SK-N-SH treated with all-trans-retinoic acid at 6 μM for 48 hours (cell line): ENCODE measurements at regions not wholly inside any gene's neighbourhood (a gene's known extent, or its start where the extent isn't known, plus 50 kb on each side); places are given as distances from the start of the nearest gene placed in this dataset.

ENCODE experiments used
- ATAC-seq: fragments of 200-7000 bp; cut with Tn5 transposase; 3 replicates; pipeline ENCODE4 v1.9.1; 2020; ENCODE audit warnings: mild to moderate bottlenecking, moderate library complexity
- ARNTL ChIP-seq: fragments of 450-650 bp; formaldehyde crosslinking; IDR thresholded peaks from 2 replicates; pipeline ENCODE4 v1.5.0; 2020; ENCODE audit warnings: low read depth, mild to moderate bottlenecking, moderate library complexity, borderline replicate concordance
- BACH2 ChIP-seq: fragments of 250-450 bp; sonication (Bioruptor Pico); IDR thresholded peaks from 2 replicates; pipeline ENCODE4 v1.9.0; 2021; ENCODE audit warnings: mild to moderate bottlenecking, borderline replicate concordance
- CSDC2 ChIP-seq: fragments of 250-450 bp; sonication (Bioruptor Pico); IDR thresholded peaks from 2 replicates; pipeline ENCODE4 v1.5.0; 2020; ENCODE audit warnings: mild to moderate bottlenecking, moderate library complexity
- ESRRG ChIP-seq: fragments of 250-450 bp; sonication (Bioruptor Pico); IDR thresholded peaks from 2 replicates; pipeline ENCODE4 v1.6.1; 2021; ENCODE audit warnings: mild to moderate bottlenecking
- ISL1 ChIP-seq: fragments of 250-450 bp; sonication (Bioruptor Pico); IDR thresholded peaks from 2 replicates; pipeline ENCODE4 v2.1.2; 2022; ENCODE audit warnings: mild to moderate bottlenecking, moderate library complexity
- PATZ1 ChIP-seq: fragments of 250-450 bp; sonication (Bioruptor Pico); IDR thresholded peaks from 2 replicates; pipeline ENCODE4 v1.8.0; 2020; ENCODE audit warnings: mild to moderate bottlenecking, moderate library complexity, borderline replicate concordance
- PPARA ChIP-seq: fragments of 250-450 bp; sonication (Bioruptor Pico); IDR thresholded peaks from 2 replicates; pipeline ENCODE4 v1.5.0; 2020; ENCODE audit warnings: mild to moderate bottlenecking, borderline replicate concordance
- RARB ChIP-seq: fragments of 250-450 bp; sonication (Bioruptor Pico); IDR thresholded peaks from 2 replicates; pipeline ENCODE4 v1.8.0; 2021; ENCODE audit warnings: mild to moderate bottlenecking, moderate library complexity
- SNAI2 ChIP-seq: fragments of 250-450 bp; sonication (Bioruptor Pico); IDR thresholded peaks from 2 replicates; pipeline ENCODE4 v1.5.0; 2020; ENCODE audit warnings: mild to moderate bottlenecking, moderate library complexity
- TOX ChIP-seq: fragments of 250-450 bp; sonication (Bioruptor Pico); IDR thresholded peaks from 2 replicates; pipeline ENCODE4 v1.8.0; 2021; ENCODE audit warnings: mild to moderate bottlenecking, moderate library complexity, borderline replicate concordance
- TSHZ2 ChIP-seq: fragments of 250-450 bp; sonication (Bioruptor Pico); IDR thresholded peaks from 2 replicates; pipeline ENCODE4 v1.5.0; 2020; ENCODE audit warnings: mild to moderate bottlenecking, moderate library complexity
- ZC3H10 ChIP-seq: fragments of 250-450 bp; sonication (Bioruptor Pico); IDR thresholded peaks from 2 replicates; pipeline ENCODE4 v1.5.1; 2021; ENCODE audit warnings: mild to moderate bottlenecking, moderate library complexity
- ZFP3 ChIP-seq: fragments of 250-450 bp; sonication (Bioruptor Pico); IDR thresholded peaks from 2 replicates; pipeline ENCODE4 v1.5.0; 2020; ENCODE audit warnings: mild to moderate bottlenecking, moderate library complexity
- ZFP30 ChIP-seq: fragments of 450-650 bp; formaldehyde crosslinking; IDR thresholded peaks from 2 replicates; pipeline ENCODE4 v1.5.0; 2022; ENCODE audit warnings: mild to moderate bottlenecking, moderate library complexity
- ZNF70 ChIP-seq: fragments of 450-650 bp; formaldehyde crosslinking; IDR thresholded peaks from 2 replicates; pipeline ENCODE4 v1.5.0; 2020; ENCODE audit warnings: mild to moderate bottlenecking, moderate library complexity
- ZNF8 ChIP-seq: fragments of 450-650 bp; formaldehyde crosslinking; IDR thresholded peaks from 2 replicates; pipeline ENCODE4 v1.5.0; 2020; ENCODE audit warnings: mild to moderate bottlenecking, moderate library complexity
- TF ChIP-seq, protein P1 (sequence below): fragments of 250-450 bp; sonication (Bioruptor Pico); IDR thresholded peaks from 2 replicates; pipeline ENCODE4 v1.5.1; 2020; ENCODE audit warnings: low read depth, mild to moderate bottlenecking, moderate library complexity
- TF ChIP-seq, protein P2 (sequence below): fragments of 250-450 bp; sonication (Bioruptor Pico); IDR thresholded peaks from 2 replicates; pipeline ENCODE4 v1.5.1; 2021; ENCODE audit warnings: mild to moderate bottlenecking, moderate library complexity

DNA sequence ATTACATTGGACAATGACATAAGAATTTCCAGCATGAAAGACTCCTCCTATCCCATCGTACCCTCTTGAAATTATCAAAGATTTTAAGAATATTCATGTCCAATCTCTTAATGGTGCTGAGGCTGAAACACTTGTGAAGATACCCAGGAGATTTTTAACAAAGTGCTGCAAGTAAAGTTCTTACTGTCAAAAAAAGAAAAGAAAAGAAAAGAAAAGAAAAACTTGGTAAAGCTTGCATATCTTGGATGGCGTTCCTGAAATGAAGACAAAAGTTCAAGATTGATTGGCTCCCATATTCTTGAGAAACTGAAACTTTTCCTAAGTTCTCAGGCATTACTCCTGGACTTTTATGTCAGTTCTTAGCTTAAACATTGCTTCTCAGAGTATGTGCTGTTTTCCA lies 1010.5 kb upstream of the PIK3C3 start (continued):
- TF ChIP-seq ZFP30 (CRISPR knock-in tag) (no peak), ZFP3 (CRISPR knock-in tag) (no peak)

- TF ChIP-seq, protein P1, sequence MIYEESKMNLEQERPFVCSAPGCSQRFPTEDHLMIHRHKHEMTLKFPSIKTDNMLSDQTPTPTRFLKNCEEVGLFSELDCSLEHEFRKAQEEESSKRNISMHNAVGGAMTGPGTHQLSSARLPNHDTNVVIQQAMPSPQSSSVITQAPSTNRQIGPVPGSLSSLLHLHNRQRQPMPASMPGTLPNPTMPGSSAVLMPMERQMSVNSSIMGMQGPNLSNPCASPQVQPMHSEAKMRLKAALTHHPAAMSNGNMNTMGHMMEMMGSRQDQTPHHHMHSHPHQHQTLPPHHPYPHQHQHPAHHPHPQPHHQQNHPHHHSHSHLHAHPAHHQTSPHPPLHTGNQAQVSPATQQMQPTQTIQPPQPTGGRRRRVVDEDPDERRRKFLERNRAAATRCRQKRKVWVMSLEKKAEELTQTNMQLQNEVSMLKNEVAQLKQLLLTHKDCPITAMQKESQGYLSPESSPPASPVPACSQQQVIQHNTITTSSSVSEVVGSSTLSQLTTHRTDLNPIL (CRISPR knock-in tag): no peak
- TF ChIP-seq CSDC2: no peak
- TF ChIP-seq TSHZ2: no peak
- TF ChIP-seq RARB (CRISPR knock-in tag): no peak
- TF ChIP-seq, protein P2, sequence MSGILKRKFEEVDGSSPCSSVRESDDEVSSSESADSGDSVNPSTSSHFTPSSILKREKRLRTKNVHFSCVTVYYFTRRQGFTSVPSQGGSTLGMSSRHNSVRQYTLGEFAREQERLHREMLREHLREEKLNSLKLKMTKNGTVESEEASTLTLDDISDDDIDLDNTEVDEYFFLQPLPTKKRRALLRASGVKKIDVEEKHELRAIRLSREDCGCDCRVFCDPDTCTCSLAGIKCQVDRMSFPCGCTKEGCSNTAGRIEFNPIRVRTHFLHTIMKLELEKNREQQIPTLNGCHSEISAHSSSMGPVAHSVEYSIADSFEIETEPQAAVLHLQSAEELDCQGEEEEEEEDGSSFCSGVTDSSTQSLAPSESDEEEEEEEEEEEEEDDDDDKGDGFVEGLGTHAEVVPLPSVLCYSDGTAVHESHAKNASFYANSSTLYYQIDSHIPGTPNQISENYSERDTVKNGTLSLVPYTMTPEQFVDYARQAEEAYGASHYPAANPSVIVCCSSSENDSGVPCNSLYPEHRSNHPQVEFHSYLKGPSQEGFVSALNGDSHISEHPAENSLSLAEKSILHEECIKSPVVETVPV: no peak
- TF ChIP-seq ZC3H10: no peak
- TF ChIP-seq PATZ1 (CRISPR knock-in tag): no peak
- TF ChIP-seq ZFP3 (CRISPR knock-in tag): no peak
- TF ChIP-seq ARNTL: no peak
- TF ChIP-seq PPARA: no peak
- ATAC-seq: no peak
Observed at GRCh38 chr18:40939656-40940515, 1015.1 kb upstream of the PIK3C3 start.

DNA sequence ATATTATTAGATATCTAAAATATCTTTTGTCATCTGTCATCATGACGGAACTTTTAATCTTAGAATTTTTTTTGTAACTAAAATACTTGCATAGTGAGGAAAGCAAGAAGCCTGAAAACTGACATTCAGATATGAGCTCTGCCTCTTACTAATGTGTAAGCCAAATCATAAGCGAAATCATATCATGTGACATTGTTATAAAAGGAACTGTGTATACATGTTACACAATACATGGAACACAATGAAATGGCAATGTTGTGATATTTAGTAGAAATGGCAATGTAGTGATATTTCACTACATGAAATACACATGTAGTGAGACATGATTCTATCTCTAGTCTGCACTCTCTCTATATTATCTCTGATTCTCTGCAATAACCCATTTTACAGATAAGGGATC lies 1016.4 kb upstream of the PIK3C3 start:
- ATAC-seq: no peak
- TF ChIP-seq ISL1: peak; percentile 25; the same call in 1 of the 2 replicates
- no peak for TF ChIP-seq ZFP3 (CRISPR knock-in tag)

DNA sequence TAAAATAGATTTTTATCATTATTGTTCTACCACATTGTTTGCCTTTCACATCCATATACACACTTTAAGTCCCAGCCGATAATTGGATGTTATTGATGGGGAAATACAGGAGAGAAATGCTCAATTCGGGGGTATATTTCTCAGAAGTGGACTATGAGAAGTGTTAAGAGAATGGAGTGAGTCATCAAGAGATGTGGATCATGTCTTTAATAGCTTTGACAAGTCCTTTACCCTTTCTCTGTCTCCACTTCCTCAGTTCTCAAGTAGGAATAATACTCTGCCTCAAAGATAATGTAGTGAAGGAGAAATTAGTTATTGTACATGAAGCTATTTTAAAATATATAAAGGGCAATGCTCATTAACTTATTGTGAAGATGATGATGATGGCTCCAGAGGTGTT lies 1017.6 kb upstream of the PIK3C3 start:
- TF ChIP-seq ZNF70 (CRISPR knock-in tag) (no peak), ZNF8 (CRISPR knock-in tag) (no peak), BACH2 (no peak), ISL1 (no peak), SNAI2 (no peak), ESRRG (CRISPR knock-in tag) (no peak), TOX (CRISPR knock-in tag) (no peak), ZFP30 (CRISPR knock-in tag) (no peak), PATZ1 (CRISPR knock-in tag) (no peak)
- TF ChIP-seq, protein P1 (CRISPR knock-in tag): no peak
- ATAC-seq: no peak
